H9 (cell line): ENCODE measurements at regions not wholly inside any gene's neighbourhood (a gene's known extent, or its start where the extent isn't known, plus 50 kb on each side); places are given as distances from the start of the nearest gene placed in this dataset.

Experiments
- DNase-seq: peaks from one replicate; pipeline ENCODE4 v3.0.0-alpha.2; 2017
- H2AFZ ChIP-seq: one replicate; pipeline ENCODE4 v1.6.1; 2013; ENCODE audit warnings: mild to moderate bottlenecking, low read length, control low read depth, moderate library complexity
- H2AK5ac ChIP-seq: 2 replicates; pipeline ENCODE4 v1.6.1; 2013; ENCODE audit warnings: low read length, control low read depth, mixed read lengths; ENCODE audit not compliant: insufficient read length
- H2BK120ac ChIP-seq: one replicate; pipeline ENCODE4 v1.6.1; 2013; ENCODE audit warnings: low read depth, mild to moderate bottlenecking, low read length, control low read depth, inconsistent platforms; ENCODE audit not compliant: poor library complexity, severe bottlenecking
- H2BK12ac ChIP-seq: 2 replicates; pipeline ENCODE4 v1.6.1; 2013; ENCODE audit warnings: low read length, control low read depth, mixed read lengths, low read depth; ENCODE audit not compliant: insufficient read length
- H2BK15ac ChIP-seq: 2 replicates; pipeline ENCODE4 v1.6.1; 2013; ENCODE audit warnings: low read depth, low read length, control low read depth
- H2BK20ac ChIP-seq: one replicate; pipeline ENCODE4 v1.6.1; 2013; ENCODE audit warnings: low read depth, mild to moderate bottlenecking, low read length, control low read depth, inconsistent platforms; ENCODE audit not compliant: poor library complexity, severe bottlenecking
- H2BK5ac ChIP-seq: 2 replicates; pipeline ENCODE4 v1.6.1; 2013; ENCODE audit warnings: low read length, control low read depth, mixed read lengths; ENCODE audit not compliant: insufficient read length
- H3K14ac ChIP-seq: 2 replicates; pipeline ENCODE4 v1.6.1; 2013; ENCODE audit warnings: low read length, control low read depth; ENCODE audit not compliant: insufficient read depth
- H3K18ac ChIP-seq: 2 replicates; pipeline ENCODE4 v1.6.1; 2013; ENCODE audit warnings: low read depth, mild to moderate bottlenecking, mixed read lengths, low read length, control low read depth; ENCODE audit not compliant: insufficient read length
- H3K23ac ChIP-seq: 2 replicates; pipeline ENCODE4 v1.6.1; 2013; ENCODE audit warnings: low read length, control low read depth, mixed read lengths, low read depth; ENCODE audit not compliant: insufficient read length
- H3K23me2 ChIP-seq: 2 replicates; pipeline ENCODE4 v1.6.1; 2013; ENCODE audit warnings: low read depth, mild to moderate bottlenecking, mixed read lengths, low read length, control low read depth; ENCODE audit not compliant: insufficient read length, poor library complexity, severe bottlenecking
- H3K27ac ChIP-seq: 2 replicates; pipeline ENCODE4 v1.5.1; 2013; ENCODE audit warnings: low read length, control low read depth, mixed read lengths, low read depth; ENCODE audit not compliant: insufficient read length
- H3K27me3 ChIP-seq: 2 replicates; pipeline ENCODE4 v1.6.1; 2013; ENCODE audit warnings: low read length, control low read depth, inconsistent platforms; ENCODE audit not compliant: insufficient read depth
- H3K4ac ChIP-seq: 2 replicates; pipeline ENCODE4 v1.6.1; 2013; ENCODE audit warnings: low read depth, mild to moderate bottlenecking, control low read depth, inconsistent platforms, low read length, moderate library complexity
- H3K4me1 ChIP-seq: 2 replicates; pipeline ENCODE4 v1.6.1; 2013; ENCODE audit warnings: low read length, control low read depth, inconsistent platforms; ENCODE audit not compliant: insufficient read depth
- H3K4me2 ChIP-seq: 2 replicates; pipeline ENCODE4 v1.6.1; 2013; ENCODE audit warnings: low read length, control low read depth, mixed read lengths; ENCODE audit not compliant: insufficient read length, insufficient read depth
- H3K56ac ChIP-seq: 2 replicates; pipeline ENCODE4 v1.6.1; 2013; ENCODE audit warnings: low read depth, mild to moderate bottlenecking, mixed read lengths, low read length, control low read depth; ENCODE audit not compliant: insufficient read length
- H3K79me1 ChIP-seq: 2 replicates; pipeline ENCODE4 v1.6.1; 2013; ENCODE audit warnings: low read depth, mild to moderate bottlenecking, moderate library complexity, low read length, control low read depth, inconsistent platforms; ENCODE audit not compliant: insufficient read depth, poor library complexity, severe bottlenecking
- H3K79me2 ChIP-seq: 2 replicates; pipeline ENCODE4 v1.6.1; 2013; ENCODE audit warnings: low read length, control low read depth, inconsistent platforms; ENCODE audit not compliant: insufficient read depth
- H3K9ac ChIP-seq: 2 replicates; pipeline ENCODE4 v1.6.1; 2013; ENCODE audit warnings: low read length, control low read depth, mixed read lengths; ENCODE audit not compliant: insufficient read length; ENCODE audit errors: extremely low read depth
- H3K9me3 ChIP-seq: one replicate; pipeline ENCODE4 v1.6.1; 2013; ENCODE audit warnings: low read depth, low read length, inconsistent platforms; ENCODE audit not compliant: control insufficient read depth
- H3T11ph ChIP-seq: one replicate; pipeline ENCODE4 v1.6.1; 2013; ENCODE audit warnings: mild to moderate bottlenecking, low read length, control low read depth, inconsistent platforms
- H4K20me1 ChIP-seq: one replicate; pipeline ENCODE4 v1.6.1; 2013; ENCODE audit not compliant: control insufficient read depth, insufficient read length, insufficient read depth
- H4K5ac ChIP-seq: 2 replicates; pipeline ENCODE4 v1.6.1; 2013; ENCODE audit warnings: low read depth, mild to moderate bottlenecking, mixed read lengths, low read length, control low read depth; ENCODE audit not compliant: insufficient read length
- H4K8ac ChIP-seq: replicated peaks from 2 replicates; pipeline ENCODE4 v1.6.1; 2013; ENCODE audit warnings: low read length, control low read depth, mixed read lengths, low read depth; ENCODE audit not compliant: insufficient read length
- H4K91ac ChIP-seq: 2 replicates; pipeline ENCODE4 v1.6.1; 2013; ENCODE audit warnings: low read depth, mild to moderate bottlenecking, moderate library complexity, mixed read lengths, low read length, control low read depth; ENCODE audit not compliant: insufficient read length
- H3K27ac Mint-ChIP-seq, 3 experiments: 2 replicates in 2 of 3; 3 replicates in 1 of 3; pipeline ENCODE4 v1.8.0; 2020 to 2021; ENCODE audit warnings: mixed read lengths in 3 of 3, mild to moderate bottlenecking in 1 of 3, moderate library complexity in 1 of 3
- H3K27me3 Mint-ChIP-seq: 2 replicates; pipeline ENCODE4 v1.8.0; 2021; ENCODE audit warnings: low read depth, mild to moderate bottlenecking, moderate library complexity, mixed read lengths
- H3K36me3 Mint-ChIP-seq, 3 experiments: 2 replicates in 2 of 3; 3 replicates in 1 of 3; pipeline ENCODE4 v1.8.0; 2020 to 2021; ENCODE audit warnings: low read depth in 3 of 3, mixed read lengths in 3 of 3; ENCODE audit not compliant: insufficient read depth in 1 of 3
- H3K4me1 Mint-ChIP-seq, 2 experiments: 2 replicates each; pipeline ENCODE4 v1.8.0; 2020; ENCODE audit warnings: mixed read lengths in 2 of 2
- H3K4me3 Mint-ChIP-seq, 2 experiments: 2 replicates in 1 of 2; 3 replicates in 1 of 2; pipeline ENCODE4 v1.8.0; 2020 to 2021; ENCODE audit warnings: mild to moderate bottlenecking in 2 of 2, mixed read lengths in 2 of 2, moderate library complexity in 1 of 2
- H3K9me3 Mint-ChIP-seq, 2 experiments: 2 replicates in 1 of 2; 3 replicates in 1 of 2; pipeline ENCODE4 v1.8.0; 2020; ENCODE audit warnings: mild to moderate bottlenecking in 2 of 2, mixed read lengths in 2 of 2, moderate library complexity in 1 of 2
- WGBS: extraction: QIAGEN DNeasy Blood & Tissue Kit; methylation state at CpG from one replicate; pipeline ENCODE4 v1.1.7; 2013; ENCODE audit warnings: missing lambda C conversion rate, low lambda C conversion rate, mixed read lengths; ENCODE audit not compliant: insufficient read length; ENCODE audit errors: extremely low coverage; 5-methylcytosine and 5-hydroxymethylcytosine counted together
- TF ChIP-seq, protein P1 (sequence below): fragments of 200-600 bp; sonication (generic); conservative IDR thresholded peaks from 3 replicates; pipeline ENCODE4 v1.8.0; 2021; ENCODE audit warnings: antibody characterized with exemption, mild to moderate bottlenecking

DNA sequence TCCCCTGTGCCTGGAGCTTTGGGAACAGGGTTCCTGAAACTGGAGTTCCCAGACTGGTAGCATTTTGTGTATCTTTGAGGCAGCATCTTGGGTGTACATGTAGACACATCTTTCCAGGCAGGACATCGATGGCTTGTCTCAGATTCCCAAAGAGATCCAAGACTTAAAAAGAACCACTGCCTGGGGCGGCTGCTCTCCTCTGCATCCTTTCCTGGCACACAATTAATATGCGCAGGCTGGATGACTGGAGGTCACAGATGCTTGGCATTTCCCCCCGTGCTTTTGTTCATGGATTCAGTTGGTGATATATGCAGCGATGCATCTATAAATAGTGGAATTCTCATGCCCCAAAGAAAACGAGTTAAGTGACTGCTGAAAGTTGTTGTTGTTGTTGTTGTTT, 80.5 kb downstream of the CLDN34 start:
- Histone ChIP-seq H3K14ac (no peak overlapping the region), H3K79me1 (no peaks in the 10 kb centered on the region), H2AK5ac (no peak overlapping the region), H2BK12ac (no peak overlapping the region), H4K5ac (no peak overlapping the region), H3K9me3 (no peaks in the 10 kb centered on the region), H2AFZ (no peak overlapping the region), H3K9ac (no peak overlapping the region), H3K56ac (no peak overlapping the region), H3K23ac (no peak overlapping the region), H3K4ac (no peak overlapping the region), H2BK15ac (no peak overlapping the region), H2BK20ac (no peak overlapping the region), H4K20me1 (no peaks in the 10 kb centered on the region), H3K4me1 (peaks cover 23% of the 10 kb centered on the region), H4K8ac (no peak overlapping the region), H3T11ph (no peak overlapping the region), H3K23me2 (no peaks in the 10 kb centered on the region), H2BK120ac (no peak overlapping the region), H3K27me3 (no peaks in the 10 kb centered on the region), H3K79me2 (no peaks in the 10 kb centered on the region; the same call in 1 of the 2 replicates), H2BK5ac (no peak overlapping the region), H3K4me2 (no peak overlapping the region), H4K91ac (no peak overlapping the region), H3K27ac (no peak overlapping the region), H3K18ac (no peak overlapping the region)
- no CpG with 5 or more reads among the region's 6 CpGs for WGBS
- no peaks in the 10 kb centered on the region for H3K27me3 Mint-ChIP-seq
- no peak overlapping the region; a peak in 1 of 5 replicates for H3K4me3 Mint-ChIP-seq
- peaks cover 42 to 61% of the 10 kb centered on the region in 2 experiments for H3K9me3 Mint-ChIP-seq
- peaks cover 4 to 11% (median 4%) of the 10 kb centered on the region in 3 experiments; a peak in 3 of 7 replicates for H3K36me3 Mint-ChIP-seq
- H3K4me1 Mint-ChIP-seq: peaks cover 63 to 70% of the 10 kb centered on the region in 2 experiments
- H3K27ac Mint-ChIP-seq: peak overlapping the region in 2 of 3 experiments; percentile 47 to 94; a peak in 4 of 7 replicates
- no peak for DNase-seq
- TF ChIP-seq, protein P1, sequence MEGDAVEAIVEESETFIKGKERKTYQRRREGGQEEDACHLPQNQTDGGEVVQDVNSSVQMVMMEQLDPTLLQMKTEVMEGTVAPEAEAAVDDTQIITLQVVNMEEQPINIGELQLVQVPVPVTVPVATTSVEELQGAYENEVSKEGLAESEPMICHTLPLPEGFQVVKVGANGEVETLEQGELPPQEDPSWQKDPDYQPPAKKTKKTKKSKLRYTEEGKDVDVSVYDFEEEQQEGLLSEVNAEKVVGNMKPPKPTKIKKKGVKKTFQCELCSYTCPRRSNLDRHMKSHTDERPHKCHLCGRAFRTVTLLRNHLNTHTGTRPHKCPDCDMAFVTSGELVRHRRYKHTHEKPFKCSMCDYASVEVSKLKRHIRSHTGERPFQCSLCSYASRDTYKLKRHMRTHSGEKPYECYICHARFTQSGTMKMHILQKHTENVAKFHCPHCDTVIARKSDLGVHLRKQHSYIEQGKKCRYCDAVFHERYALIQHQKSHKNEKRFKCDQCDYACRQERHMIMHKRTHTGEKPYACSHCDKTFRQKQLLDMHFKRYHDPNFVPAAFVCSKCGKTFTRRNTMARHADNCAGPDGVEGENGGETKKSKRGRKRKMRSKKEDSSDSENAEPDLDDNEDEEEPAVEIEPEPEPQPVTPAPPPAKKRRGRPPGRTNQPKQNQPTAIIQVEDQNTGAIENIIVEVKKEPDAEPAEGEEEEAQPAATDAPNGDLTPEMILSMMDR: no peak
